ENCODE measurements at regions not wholly inside any gene's neighbourhood (a gene's known extent, or its start where the extent isn't known, plus 50 kb on each side); places are given as distances from the start of the nearest gene placed in this dataset.

- TF ChIP-seq, protein P1, sequence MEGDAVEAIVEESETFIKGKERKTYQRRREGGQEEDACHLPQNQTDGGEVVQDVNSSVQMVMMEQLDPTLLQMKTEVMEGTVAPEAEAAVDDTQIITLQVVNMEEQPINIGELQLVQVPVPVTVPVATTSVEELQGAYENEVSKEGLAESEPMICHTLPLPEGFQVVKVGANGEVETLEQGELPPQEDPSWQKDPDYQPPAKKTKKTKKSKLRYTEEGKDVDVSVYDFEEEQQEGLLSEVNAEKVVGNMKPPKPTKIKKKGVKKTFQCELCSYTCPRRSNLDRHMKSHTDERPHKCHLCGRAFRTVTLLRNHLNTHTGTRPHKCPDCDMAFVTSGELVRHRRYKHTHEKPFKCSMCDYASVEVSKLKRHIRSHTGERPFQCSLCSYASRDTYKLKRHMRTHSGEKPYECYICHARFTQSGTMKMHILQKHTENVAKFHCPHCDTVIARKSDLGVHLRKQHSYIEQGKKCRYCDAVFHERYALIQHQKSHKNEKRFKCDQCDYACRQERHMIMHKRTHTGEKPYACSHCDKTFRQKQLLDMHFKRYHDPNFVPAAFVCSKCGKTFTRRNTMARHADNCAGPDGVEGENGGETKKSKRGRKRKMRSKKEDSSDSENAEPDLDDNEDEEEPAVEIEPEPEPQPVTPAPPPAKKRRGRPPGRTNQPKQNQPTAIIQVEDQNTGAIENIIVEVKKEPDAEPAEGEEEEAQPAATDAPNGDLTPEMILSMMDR (IDR thresholded peaks at IDR 0.05), result no peak
- no peak for TF ChIP-seq POLR2AphosphoS5 (IDR thresholded peaks at IDR 0.05)
- TF ChIP-seq POLR2A (IDR thresholded peaks at IDR 0.05), result no peak
- TF ChIP-seq EP300 (IDR thresholded peaks at IDR 0.05), result no peak
Observed at GRCh38 chr9:28923351-28923750, 1350.1 kb upstream of the C9orf72 start.

All from sigmoid colon (tissue), 4 donors.